ENCODE measurements at regions not wholly inside any gene's neighbourhood (a gene's known extent, or its start where the extent isn't known, plus 50 kb on each side); places are given as distances from the start of the nearest gene placed in this dataset.
"Not testable (repeated sequence)": the region's sequence is repeated elsewhere in the genome, so short reads cannot be mapped to it uniquely, and the experiment has no call there.

DNA sequence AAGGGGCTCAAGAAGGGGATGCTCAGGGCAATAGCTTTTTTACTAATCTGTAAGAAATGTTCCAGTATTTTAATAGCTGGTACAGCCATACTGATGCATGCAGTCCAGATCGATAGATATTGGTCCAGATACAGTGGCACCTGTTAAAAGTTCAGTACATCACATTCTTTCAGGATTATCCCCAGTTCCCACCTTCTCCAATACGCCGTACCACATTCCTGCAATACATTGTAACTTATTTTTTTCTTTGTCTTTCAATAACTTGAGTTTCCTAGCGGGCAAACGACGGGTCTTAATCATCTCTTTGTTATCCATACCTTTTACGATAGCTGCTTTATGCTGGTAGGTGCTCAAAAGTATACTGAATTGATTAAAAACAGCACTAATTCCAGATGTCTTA, 136.1 kb upstream of the NBPF19 start:
- not testable (repeated sequence) for H3K27me3 ChIP-seq (ENCODE audit: control insufficient read depth in 1 of 2, insufficient read depth in 2 of 2, low read length in 2 of 2); H3K4me1 ChIP-seq (ENCODE audit: control insufficient read depth in 2 of 2, insufficient read depth in 2 of 2, low read length in 1 of 2); H3K27ac ChIP-seq (ENCODE audit: low read depth in 2 of 2, low read length in 1 of 2); H3K4me3 ChIP-seq (ENCODE audit: low read depth in 1 of 2, low read length in 2 of 2); H3K9me3 ChIP-seq (ENCODE audit: control insufficient read depth in 2 of 2, insufficient read depth in 1 of 2, low read depth in 1 of 2, low read length in 1 of 2); H3K36me3 ChIP-seq (ENCODE audit: control insufficient read depth in 2 of 2, insufficient read depth in 2 of 2, low read length in 1 of 2)
- WGBS, 2 donors = no CpG with 5 or more reads among the region's 7 CpGs

DNA sequence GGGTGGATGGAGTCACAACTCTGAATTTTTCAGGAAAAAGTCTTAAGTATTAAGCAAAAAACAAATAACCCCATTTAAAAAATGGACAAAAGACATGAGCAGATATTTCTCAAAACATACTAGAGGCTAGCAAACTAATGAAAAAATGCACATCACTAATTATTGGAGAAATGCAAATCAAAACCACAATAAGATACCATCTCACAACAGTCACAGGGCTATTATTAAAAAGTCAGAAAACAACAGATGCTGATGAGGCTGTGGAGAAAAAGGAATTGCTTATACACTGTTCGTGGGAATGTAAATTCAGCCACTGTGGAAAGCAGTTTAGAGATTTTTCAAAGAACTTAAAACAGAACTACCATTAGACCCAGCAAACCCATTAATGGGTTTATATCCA, 125.4 kb upstream of the NBPF19 start:
- not testable (repeated sequence) for H3K4me1 ChIP-seq (ENCODE audit: control insufficient read depth in 2 of 2, insufficient read depth in 2 of 2, low read length in 1 of 2); H3K36me3 ChIP-seq (ENCODE audit: control insufficient read depth in 2 of 2, insufficient read depth in 2 of 2, low read length in 1 of 2); H3K9me3 ChIP-seq (ENCODE audit: control insufficient read depth in 2 of 2, insufficient read depth in 1 of 2, low read depth in 1 of 2, low read length in 1 of 2); H3K4me3 ChIP-seq (ENCODE audit: low read depth in 1 of 2, low read length in 2 of 2); H3K27me3 ChIP-seq (ENCODE audit: control insufficient read depth in 1 of 2, insufficient read depth in 2 of 2, low read length in 2 of 2); H3K27ac ChIP-seq (ENCODE audit: low read depth in 2 of 2, low read length in 1 of 2)
- WGBS, 2 donors = no CpG with 5 or more reads among the region's 1 CpG

DNA sequence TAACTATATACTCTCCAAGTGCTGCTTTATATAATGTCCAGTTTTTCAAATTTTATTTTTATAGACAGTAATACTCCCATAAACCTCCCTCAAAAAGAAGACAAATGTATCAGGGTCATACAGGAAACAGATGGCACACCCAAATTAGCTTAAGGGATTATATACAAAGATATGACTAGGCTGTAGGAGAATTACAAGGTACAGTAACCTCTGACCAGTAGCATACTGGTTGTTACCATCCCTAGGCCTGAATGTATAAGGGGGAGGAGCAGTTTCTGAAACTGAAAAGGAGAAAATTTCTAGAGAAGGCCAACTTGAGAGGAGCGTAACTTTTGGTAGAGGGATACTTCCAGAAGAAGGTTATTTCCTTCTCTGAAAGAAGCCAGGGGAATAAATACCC, 122.6 kb upstream of the NBPF19 start:
- H3K27me3 ChIP-seq (ENCODE audit: control insufficient read depth in 1 of 2, insufficient read depth in 2 of 2, low read length in 2 of 2) = not testable (repeated sequence)
- no CpG with 5 or more reads among the region's 1 CpG for WGBS, 2 donors

DNA sequence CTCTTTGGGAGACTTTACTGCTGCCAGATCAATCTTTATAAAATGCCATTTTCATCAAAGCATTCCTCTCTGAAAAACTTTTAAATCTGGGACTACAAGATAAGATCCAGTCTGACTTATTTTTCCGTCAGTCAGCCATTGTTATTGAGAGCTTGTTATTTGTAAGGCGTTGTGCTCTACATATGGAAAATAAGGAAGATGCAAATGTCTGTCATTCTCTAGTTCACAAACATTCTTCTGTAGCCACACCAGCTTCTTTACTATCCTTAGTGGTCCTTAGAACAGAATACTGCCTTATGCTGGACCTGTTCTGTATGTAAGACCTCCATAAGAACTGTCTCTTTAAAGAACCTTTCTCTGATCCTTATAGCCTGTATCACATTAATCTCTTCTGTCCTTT, 120.3 kb upstream of the NBPF19 start:
- not testable (repeated sequence) for H3K4me3 ChIP-seq (ENCODE audit: low read depth in 1 of 2, low read length in 2 of 2); H3K27ac ChIP-seq (ENCODE audit: low read depth in 2 of 2, low read length in 1 of 2); H3K9me3 ChIP-seq (ENCODE audit: control insufficient read depth in 2 of 2, insufficient read depth in 1 of 2, low read depth in 1 of 2, low read length in 1 of 2); H3K27me3 ChIP-seq (ENCODE audit: control insufficient read depth in 1 of 2, insufficient read depth in 2 of 2, low read length in 2 of 2); H3K36me3 ChIP-seq (ENCODE audit: control insufficient read depth in 2 of 2, insufficient read depth in 2 of 2, low read length in 1 of 2); H3K4me1 ChIP-seq (ENCODE audit: control insufficient read depth in 2 of 2, insufficient read depth in 2 of 2, low read length in 1 of 2)
- WGBS, 2 donors = no CpG with 5 or more reads among the region's 2 CpGs

More for the DNA sequence above, 122.6 kb upstream of the NBPF19 start:
- H3K9me3 ChIP-seq (ENCODE audit: control insufficient read depth in 2 of 2, insufficient read depth in 1 of 2, low read depth in 1 of 2, low read length in 1 of 2); H3K27ac ChIP-seq (ENCODE audit: low read depth in 2 of 2, low read length in 1 of 2); H3K36me3 ChIP-seq (ENCODE audit: control insufficient read depth in 2 of 2, insufficient read depth in 2 of 2, low read length in 1 of 2); H3K4me1 ChIP-seq (ENCODE audit: control insufficient read depth in 2 of 2, insufficient read depth in 2 of 2, low read length in 1 of 2); H3K4me3 ChIP-seq (ENCODE audit: low read depth in 1 of 2, low read length in 2 of 2): not testable (repeated sequence)

DNA sequence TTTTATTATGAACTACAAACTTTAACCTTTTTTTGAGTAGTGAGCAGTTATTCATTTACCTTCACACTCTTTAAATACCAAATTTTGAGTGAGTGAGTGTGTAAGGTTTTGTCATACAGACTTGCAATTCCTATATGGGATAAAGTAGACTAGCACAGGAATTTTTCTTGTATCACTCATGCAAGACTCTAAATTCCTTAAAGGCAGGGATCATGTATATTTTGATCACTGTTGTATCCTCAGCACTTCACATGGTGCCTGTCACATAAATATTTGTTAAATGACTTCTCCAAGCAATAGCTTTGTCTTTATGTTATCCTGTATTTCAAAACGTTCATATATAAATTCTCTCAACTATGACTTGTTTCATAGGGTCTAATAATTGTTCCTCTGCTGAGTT, 119.1 kb upstream of the NBPF19 start:
- WGBS, 2 donors = no CpG with 5 or more reads among the region's 1 CpG
- not testable (repeated sequence) for H3K27ac ChIP-seq (ENCODE audit: low read depth in 2 of 2, low read length in 1 of 2); H3K4me1 ChIP-seq (ENCODE audit: control insufficient read depth in 2 of 2, insufficient read depth in 2 of 2, low read length in 1 of 2); H3K4me3 ChIP-seq (ENCODE audit: low read depth in 1 of 2, low read length in 2 of 2); H3K9me3 ChIP-seq (ENCODE audit: control insufficient read depth in 2 of 2, insufficient read depth in 1 of 2, low read depth in 1 of 2, low read length in 1 of 2); H3K27me3 ChIP-seq (ENCODE audit: control insufficient read depth in 1 of 2, insufficient read depth in 2 of 2, low read length in 2 of 2); H3K36me3 ChIP-seq (ENCODE audit: control insufficient read depth in 2 of 2, insufficient read depth in 2 of 2, low read length in 1 of 2)

DNA sequence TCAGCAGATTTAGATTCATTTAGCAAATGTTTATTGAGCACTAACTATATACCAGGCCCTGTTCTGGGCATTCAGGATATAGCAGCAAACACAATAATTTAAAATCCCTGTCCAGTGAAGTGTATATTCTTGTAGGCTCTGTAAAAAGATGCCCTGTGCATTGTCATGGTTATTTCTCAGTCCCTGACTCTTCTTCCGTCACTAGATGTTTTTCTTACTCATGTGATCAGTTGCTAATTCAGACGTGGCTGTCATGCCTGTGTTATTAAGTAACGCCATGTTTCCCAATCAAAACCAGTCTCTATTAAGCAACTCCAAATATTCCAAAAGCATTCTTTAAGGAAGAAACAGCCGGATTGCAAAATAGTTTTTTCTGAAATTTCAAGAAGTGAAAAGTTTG, 118.7 kb upstream of the NBPF19 start:
- H3K4me1 ChIP-seq (ENCODE audit: control insufficient read depth in 2 of 2, insufficient read depth in 2 of 2, low read length in 1 of 2); H3K27ac ChIP-seq (ENCODE audit: low read depth in 2 of 2, low read length in 1 of 2); H3K4me3 ChIP-seq (ENCODE audit: low read depth in 1 of 2, low read length in 2 of 2); H3K36me3 ChIP-seq (ENCODE audit: control insufficient read depth in 2 of 2, insufficient read depth in 2 of 2, low read length in 1 of 2); H3K27me3 ChIP-seq (ENCODE audit: control insufficient read depth in 1 of 2, insufficient read depth in 2 of 2, low read length in 2 of 2); H3K9me3 ChIP-seq (ENCODE audit: control insufficient read depth in 2 of 2, insufficient read depth in 1 of 2, low read depth in 1 of 2, low read length in 1 of 2): not testable (repeated sequence)
- WGBS, 2 donors = no CpG with 5 or more reads among the region's 4 CpGs

DNA sequence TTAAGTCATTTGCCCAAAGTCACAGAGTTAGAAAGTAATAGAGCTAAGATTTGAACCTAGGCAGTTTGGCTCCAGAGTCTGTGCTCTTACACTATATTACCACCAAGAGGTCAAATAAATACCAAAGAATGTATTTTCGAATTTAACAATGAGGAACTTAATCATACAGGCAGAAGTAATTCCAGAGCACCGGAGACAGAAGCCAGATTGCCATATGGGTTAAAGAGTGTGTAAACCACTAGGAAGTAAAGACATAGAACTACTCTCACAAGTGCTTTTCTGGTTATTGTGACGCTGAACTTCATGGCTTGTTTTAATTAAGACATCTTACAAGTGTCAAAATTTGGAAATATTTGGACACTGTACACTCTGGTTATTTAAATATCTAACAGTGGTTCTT, 114.5 kb upstream of the NBPF19 start:
- not testable (repeated sequence) for H3K27me3 ChIP-seq (ENCODE audit: control insufficient read depth in 1 of 2, insufficient read depth in 2 of 2, low read length in 2 of 2); H3K27ac ChIP-seq (ENCODE audit: low read depth in 2 of 2, low read length in 1 of 2); H3K4me1 ChIP-seq (ENCODE audit: control insufficient read depth in 2 of 2, insufficient read depth in 2 of 2, low read length in 1 of 2); H3K9me3 ChIP-seq (ENCODE audit: control insufficient read depth in 2 of 2, insufficient read depth in 1 of 2, low read depth in 1 of 2, low read length in 1 of 2); H3K4me3 ChIP-seq (ENCODE audit: low read depth in 1 of 2, low read length in 2 of 2); H3K36me3 ChIP-seq (ENCODE audit: control insufficient read depth in 2 of 2, insufficient read depth in 2 of 2, low read length in 1 of 2)
- whole genome bisulfite sequencing, 2 donors = no CpG with 5 or more reads among the region's 3 CpGs

DNA sequence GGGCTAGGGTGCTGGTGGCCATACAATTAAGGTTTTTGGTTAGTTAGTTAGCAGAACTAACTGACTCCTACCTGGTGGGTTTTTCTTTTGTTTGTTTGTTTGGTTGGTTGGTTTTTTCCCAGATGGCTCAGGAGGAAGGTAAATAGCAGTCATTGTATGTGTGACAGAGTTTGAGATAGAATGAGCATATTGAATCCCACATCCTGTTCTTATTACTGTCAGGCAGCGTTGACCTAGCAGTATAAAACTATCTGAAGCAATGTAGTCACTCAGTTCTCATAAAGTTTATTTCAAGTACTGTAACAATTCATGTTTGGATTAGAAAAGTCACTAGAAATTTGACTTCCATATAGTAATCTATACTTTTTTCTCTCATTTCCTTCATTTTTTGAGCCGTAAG, 113.5 kb upstream of the NBPF19 start:
- H3K9me3 ChIP-seq (ENCODE audit: control insufficient read depth in 2 of 2, insufficient read depth in 1 of 2, low read depth in 1 of 2, low read length in 1 of 2); H3K36me3 ChIP-seq (ENCODE audit: control insufficient read depth in 2 of 2, insufficient read depth in 2 of 2, low read length in 1 of 2); H3K27ac ChIP-seq (ENCODE audit: low read depth in 2 of 2, low read length in 1 of 2); H3K4me3 ChIP-seq (ENCODE audit: low read depth in 1 of 2, low read length in 2 of 2); H3K27me3 ChIP-seq (ENCODE audit: control insufficient read depth in 1 of 2, insufficient read depth in 2 of 2, low read length in 2 of 2); H3K4me1 ChIP-seq (ENCODE audit: control insufficient read depth in 2 of 2, insufficient read depth in 2 of 2, low read length in 1 of 2): not testable (repeated sequence)
- no CpG with 5 or more reads among the region's 2 CpGs for WGBS, 2 donors

DNA sequence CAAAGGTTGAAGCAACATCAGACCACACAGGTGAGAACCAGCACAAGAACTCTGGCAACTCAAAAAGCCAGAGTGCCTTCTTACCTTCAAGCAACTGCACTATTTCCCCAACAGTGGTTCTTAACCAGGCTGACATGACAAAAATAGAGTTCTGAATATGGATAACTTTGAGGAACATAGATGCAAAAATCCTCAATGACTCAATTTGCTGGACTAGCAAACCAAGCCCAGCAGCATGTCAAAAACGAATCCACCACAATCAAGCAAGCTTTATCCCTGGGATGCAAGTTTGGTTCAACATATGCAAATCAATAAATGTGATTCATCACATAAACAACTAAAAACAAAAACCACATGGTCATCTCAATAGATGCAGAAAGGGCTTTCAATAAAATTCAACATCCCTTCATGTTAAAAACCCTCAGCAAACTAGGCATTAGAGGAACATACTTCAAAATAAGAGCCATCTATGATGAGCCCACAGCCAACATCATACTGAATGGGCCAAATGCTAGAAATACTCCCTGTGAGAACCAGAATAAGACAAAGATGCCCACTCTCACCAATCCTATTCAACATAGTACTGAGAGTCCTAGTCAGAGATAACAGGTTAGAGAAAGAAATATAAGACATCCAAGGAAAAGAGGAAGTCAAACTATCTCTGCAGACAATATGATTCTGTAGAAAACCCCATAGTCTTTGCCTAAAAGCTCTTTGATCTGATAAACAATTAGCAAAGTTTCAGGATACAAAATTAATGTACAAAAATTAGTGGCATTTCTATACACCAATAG, 110.5 kb upstream of the NBPF19 start:
- not testable (repeated sequence) for H3K27ac ChIP-seq (ENCODE audit: low read depth in 2 of 2, low read length in 1 of 2); H3K4me3 ChIP-seq (ENCODE audit: low read depth in 1 of 2, low read length in 2 of 2); H3K4me1 ChIP-seq (ENCODE audit: control insufficient read depth in 2 of 2, insufficient read depth in 2 of 2, low read length in 1 of 2); H3K27me3 ChIP-seq (ENCODE audit: control insufficient read depth in 1 of 2, insufficient read depth in 2 of 2, low read length in 2 of 2); H3K9me3 ChIP-seq (ENCODE audit: control insufficient read depth in 2 of 2, insufficient read depth in 1 of 2, low read depth in 1 of 2, low read length in 1 of 2); H3K36me3 ChIP-seq (ENCODE audit: control insufficient read depth in 2 of 2, insufficient read depth in 2 of 2, low read length in 1 of 2)
- WGBS, 2 donors = no CpG with 5 or more reads among the region's 1 CpG

DNA sequence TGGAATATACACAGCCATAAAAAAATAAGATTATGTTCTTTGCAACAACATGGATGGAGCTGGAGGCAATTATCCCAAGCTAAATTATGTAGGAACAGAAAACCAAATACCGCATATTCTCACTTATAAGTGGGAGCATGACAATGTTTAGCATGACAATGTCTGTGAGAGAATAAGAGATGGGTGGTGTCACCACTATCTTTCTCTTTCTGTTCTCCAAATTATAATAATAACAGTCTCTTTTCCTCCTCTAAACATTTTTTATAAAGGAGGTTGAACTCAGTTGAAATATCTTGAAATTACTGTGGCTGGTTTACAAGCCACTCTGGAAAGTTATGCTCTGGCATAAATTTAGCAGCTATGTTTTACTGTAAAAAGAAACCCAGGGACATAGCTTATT, 108.4 kb upstream of the NBPF19 start:
- not testable (repeated sequence) for H3K27me3 ChIP-seq (ENCODE audit: control insufficient read depth in 1 of 2, insufficient read depth in 2 of 2, low read length in 2 of 2); H3K36me3 ChIP-seq (ENCODE audit: control insufficient read depth in 2 of 2, insufficient read depth in 2 of 2, low read length in 1 of 2); H3K27ac ChIP-seq (ENCODE audit: low read depth in 2 of 2, low read length in 1 of 2); H3K4me3 ChIP-seq (ENCODE audit: low read depth in 1 of 2, low read length in 2 of 2); H3K9me3 ChIP-seq (ENCODE audit: control insufficient read depth in 2 of 2, insufficient read depth in 1 of 2, low read depth in 1 of 2, low read length in 1 of 2); H3K4me1 ChIP-seq (ENCODE audit: control insufficient read depth in 2 of 2, insufficient read depth in 2 of 2, low read length in 1 of 2)
- 91 to 93% methylated on average over 1 of the region's 1 CpG for WGBS, 2 donors

Measured in esophagus (tissue), 2 donors.